IMR-90 (cell line): ENCODE measurements at regions not wholly inside any gene's neighbourhood (a gene's known extent, or its start where the extent isn't known, plus 50 kb on each side); places are given as distances from the start of the nearest gene placed in this dataset.

Source experiments
- ATAC-seq: fragments of 200-7000 bp; cut with Tn5 transposase; 2 replicates; pipeline ENCODE4 v1.9.1; 2020; ENCODE audit warnings: low read depth, mild to moderate bottlenecking, moderate library complexity
- BruUV-seq: library from RNA; stranded (reverse); fragments of 400-500 nt; replicated peaks from 2 replicates; lab custom pipeline; 2021; lab: Mats Ljungman, UMichigan
- CTCF ChIA-PET: fragments of 300-600 bp; formaldehyde crosslinking; extraction: SDS; loops from one replicate; lab custom pipeline; 2021; ENCODE audit warnings: antibody characterized with exemption; lab: Yijun Ruan, JAX
- POLR2A ChIA-PET: fragments of 300-600 bp; sonication (Branson Sonifier 250); formaldehyde crosslinking; loops from one replicate; lab custom pipeline; 2022; ENCODE audit warnings: antibody characterized with exemption; ENCODE audit not compliant: unreplicated experiment; lab: Charles Lee
- DNase-seq: peaks from one replicate; pipeline ENCODE4 v3.0.0; 2013
- H2AFZ ChIP-seq: replicated peaks from 2 replicates; pipeline ENCODE3; 2013; ENCODE audit warnings: low read length, mild to moderate bottlenecking; ENCODE audit not compliant: poor library complexity
- H2AK5ac ChIP-seq: 2 replicates; pipeline ENCODE4 v1.6.1; 2013; ENCODE audit warnings: low read depth, low read length, inconsistent platforms
- H2AK9ac ChIP-seq: replicated peaks from 2 replicates; pipeline ENCODE3; 2013; ENCODE audit warnings: mild to moderate bottlenecking, low read depth, low read length, moderate library complexity; ENCODE audit not compliant: poor library complexity
- H2BK120ac ChIP-seq: 2 replicates; pipeline ENCODE4 v1.6.1; 2013; ENCODE audit warnings: low read depth, low read length, inconsistent platforms
- H2BK15ac ChIP-seq: 3 replicates; pipeline ENCODE4 v1.6.1; 2013; ENCODE audit warnings: low read depth, low read length, inconsistent platforms
- H2BK20ac ChIP-seq: 2 replicates; pipeline ENCODE4 v1.6.1; 2013; ENCODE audit warnings: low read depth, mild to moderate bottlenecking, inconsistent platforms, low read length, moderate library complexity
- H2BK5ac ChIP-seq: 2 replicates; pipeline ENCODE4 v1.6.1; 2013; ENCODE audit warnings: mild to moderate bottlenecking, low read depth, low read length, inconsistent platforms; ENCODE audit not compliant: poor library complexity, severe bottlenecking
- H3K14ac ChIP-seq: replicated peaks from 2 replicates; pipeline ENCODE4 v1.6.1; 2013; ENCODE audit warnings: low read depth, low read length, inconsistent platforms
- H3K18ac ChIP-seq: 2 replicates; pipeline ENCODE4 v1.6.1; 2013; ENCODE audit warnings: low read depth, low read length, control low read depth
- H3K23ac ChIP-seq: 2 replicates; pipeline ENCODE4 v1.6.1; 2013; ENCODE audit warnings: low read depth, low read length, inconsistent platforms
- H3K27ac ChIP-seq: 2 replicates; pipeline ENCODE4 v1.5.1; 2013; ENCODE audit warnings: mild to moderate bottlenecking, control low read depth, low read length; ENCODE audit not compliant: insufficient read depth
- H3K27me3 ChIP-seq: 2 replicates; pipeline ENCODE4 v1.6.1; 2013; ENCODE audit warnings: low read length; ENCODE audit not compliant: control insufficient read depth, insufficient read depth
- H3K36me3 ChIP-seq: 2 replicates; pipeline ENCODE4 v1.6.1; 2013; ENCODE audit warnings: low read length, mixed read lengths; ENCODE audit not compliant: control insufficient read depth, insufficient read depth
- H3K4ac ChIP-seq: 2 replicates; pipeline ENCODE4 v1.6.1; 2013; ENCODE audit warnings: low read depth, low read length, inconsistent platforms
- H3K4me1 ChIP-seq: 2 replicates; pipeline ENCODE4 v1.6.1; 2013; ENCODE audit warnings: low read length, mixed read lengths; ENCODE audit not compliant: control insufficient read depth, insufficient read depth
- H3K4me2 ChIP-seq: 2 replicates; pipeline ENCODE4 v1.6.1; 2013; ENCODE audit warnings: low read depth, mild to moderate bottlenecking, control low read depth, low read length, moderate library complexity
- H3K4me3 ChIP-seq: 2 replicates; pipeline ENCODE4 v1.5.1; 2013; ENCODE audit warnings: low read depth, mild to moderate bottlenecking, control low read depth, low read length, moderate library complexity; ENCODE audit not compliant: insufficient read depth
- H3K56ac ChIP-seq: 2 replicates; pipeline ENCODE4 v1.6.1; 2013; ENCODE audit warnings: low read length, inconsistent platforms; ENCODE audit not compliant: insufficient read depth; ENCODE audit errors: extremely low read depth
- H3K79me1 ChIP-seq, 2 experiments: 2 replicates each; pipeline ENCODE4 v1.6.1; 2013; ENCODE audit warnings: low read length in 2 of 2, inconsistent platforms in 1 of 2, low read depth in 1 of 2
- H3K9ac ChIP-seq: 2 replicates; pipeline ENCODE4 v1.6.1; 2013; ENCODE audit warnings: low read depth, low read length, control low read depth
- H3K9me1 ChIP-seq: 2 replicates; pipeline ENCODE4 v1.6.1; 2013; ENCODE audit warnings: low read length, inconsistent platforms; ENCODE audit not compliant: insufficient read depth
- H3K9me3 ChIP-seq: 2 replicates; pipeline ENCODE4 v1.6.1; 2013; ENCODE audit warnings: low read length; ENCODE audit not compliant: control insufficient read depth, insufficient read depth
- H4K20me1 ChIP-seq: 2 replicates; pipeline ENCODE4 v1.6.1; 2013; ENCODE audit warnings: low read length, inconsistent platforms; ENCODE audit not compliant: insufficient read depth
- H4K5ac ChIP-seq: 2 replicates; pipeline ENCODE4 v1.6.1; 2013; ENCODE audit warnings: mild to moderate bottlenecking, low read depth, low read length, control low read depth
- H4K8ac ChIP-seq, 2 experiments: 2 replicates each; pipeline ENCODE4 v1.6.1; 2013; ENCODE audit warnings: low read depth in 2 of 2, low read length in 2 of 2, control low read depth in 1 of 2, inconsistent platforms in 1 of 2
- H4K91ac ChIP-seq: 2 replicates; pipeline ENCODE4 v1.6.1; 2013; ENCODE audit warnings: low read depth, low read length, inconsistent platforms; ENCODE audit not compliant: insufficient read depth
- FOS ChIP-seq: fragments of 150-350 bp; IDR thresholded peaks from 2 replicates; pipeline ENCODE4 v1.6.1; 2016; ENCODE audit warnings: low read depth, low read length
- MXI1 ChIP-seq: IDR thresholded peaks from 2 replicates; pipeline ENCODE4 v1.6.1; 2012; ENCODE audit warnings: low read depth, mild to moderate bottlenecking, low read length, moderate library complexity, borderline replicate concordance
- RAD21 ChIP-seq: IDR thresholded peaks from 2 replicates; pipeline ENCODE4 v1.6.1; 2012; ENCODE audit warnings: low read length, improper control_type of control experiment
- RCOR1 ChIP-seq: IDR thresholded peaks from 2 replicates; pipeline ENCODE4 v1.6.1; 2012; ENCODE audit warnings: mild to moderate bottlenecking, low read length, improper control_type of control experiment; ENCODE audit not compliant: insufficient replicate concordance
- WGBS, 2 experiments: methylation state at CpG; one replicate each; pipeline versions ENCODE4 v1.1.5 to v1.1.7; 2013; ENCODE audit warnings: missing lambda C conversion rate in 2 of 2; ENCODE audit not compliant: insufficient read length in 1 of 2; ENCODE audit errors: extremely low coverage in 2 of 2; 5-methylcytosine and 5-hydroxymethylcytosine counted together
- dilution Hi-C: fragments of 300-500 bp; cut with HindIII; formaldehyde crosslinking; loops from one replicate; pipeline ENCODE4 v1.14.3; 2018; ENCODE audit warnings: low sequenced_read_pairs; ENCODE audit not compliant: unreplicated experiment
- in situ Hi-C: fragments of 300-500 bp; cut with MboI; formaldehyde crosslinking; loops from 3 replicates; pipeline ENCODE4 v1.14.3; 2019; ENCODE audit warnings: low sequenced_read_pairs, inconsistent platforms, mixed read lengths
- intact Hi-C: fragments of 100-400 bp; cut with micrococcal nuclease; formaldehyde crosslinking; loops from 2 replicates; pipeline ENCODE4 v1.10.0; 2022
- TF ChIP-seq, protein P1 (sequence below): fragments of 150-350 bp; IDR thresholded peaks from 2 replicates; pipeline ENCODE4 v1.6.1; 2016; ENCODE audit warnings: low read depth, mild to moderate bottlenecking, low read length, moderate library complexity, borderline replicate concordance

DNA sequence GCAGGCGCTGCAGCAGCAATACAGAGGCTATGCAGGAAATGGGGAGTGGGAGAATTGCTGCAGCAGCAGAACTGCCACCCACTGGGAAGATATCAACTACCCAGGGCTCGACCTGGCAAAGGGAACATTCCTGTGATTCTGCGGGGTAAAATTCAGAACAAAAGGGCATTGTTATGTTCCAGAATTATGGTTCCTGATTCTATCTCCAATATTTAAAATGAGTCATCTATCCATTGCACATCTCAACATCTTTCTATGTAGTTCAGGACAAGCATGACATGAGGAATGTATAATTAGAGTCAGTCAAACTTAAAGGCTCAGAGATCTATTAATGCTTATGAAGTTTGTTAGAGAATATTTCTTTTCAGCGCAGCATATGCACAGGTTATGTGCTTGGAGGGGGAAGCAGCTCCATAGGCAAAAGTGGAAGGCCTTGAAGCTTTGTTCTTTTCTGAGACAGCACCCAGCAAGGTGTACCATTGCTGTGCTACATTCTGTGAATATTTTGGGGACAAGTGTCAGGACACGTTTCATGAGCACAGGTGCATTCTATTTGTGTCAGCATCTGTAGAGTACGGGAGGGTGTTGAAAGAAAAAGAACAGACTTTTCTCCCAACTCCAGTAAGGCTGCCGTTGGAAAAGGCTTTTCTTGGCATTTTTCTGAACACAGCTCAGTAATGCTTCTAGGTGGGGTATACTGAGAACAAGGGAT is 395.6 kb upstream of the MPDZ start:
- Histone ChIP-seq H4K20me1 (no peaks in the 10 kb centered on the region), H3K9ac (no peak overlapping the region), H3K4me2 (no peak overlapping the region), H3K4me3 (no peak overlapping the region), H4K91ac (no peak overlapping the region), H2BK120ac (no peak overlapping the region), H2AK5ac (no peak overlapping the region), H3K79me1 (no peaks in the 10 kb centered on the region), H3K27ac (no peak overlapping the region), H3K4me1 (no peaks in the 10 kb centered on the region), H2AK9ac (no peak overlapping the region), H2BK20ac (no peak overlapping the region), H3K9me3 (no peaks in the 10 kb centered on the region), H3K14ac (no peak overlapping the region), H3K36me3 (no peaks in the 10 kb centered on the region), H3K56ac (no peak overlapping the region), H2BK5ac (no peak overlapping the region), H2AFZ (no peak overlapping the region), H3K9me1 (no peaks in the 10 kb centered on the region), H2BK15ac (no peak overlapping the region), H3K27me3 (no peaks in the 10 kb centered on the region), H3K4ac (no peak overlapping the region), H3K18ac (no peak overlapping the region), H3K23ac (no peak overlapping the region), H4K8ac (no peak overlapping the region), H4K5ac (no peak overlapping the region)
- in situ Hi-C loops (no loop called here), dilution Hi-C loops (no loop called here), intact Hi-C loops (no loop called here)
- ChIA-PET CTCF (no interaction called here), POLR2A (no interaction called here)
- no peak for TF ChIP-seq RCOR1
- TF ChIP-seq FOS: no peak
- no peak for TF ChIP-seq RAD21
- TF ChIP-seq MXI1: no peak
- TF ChIP-seq, protein P1, sequence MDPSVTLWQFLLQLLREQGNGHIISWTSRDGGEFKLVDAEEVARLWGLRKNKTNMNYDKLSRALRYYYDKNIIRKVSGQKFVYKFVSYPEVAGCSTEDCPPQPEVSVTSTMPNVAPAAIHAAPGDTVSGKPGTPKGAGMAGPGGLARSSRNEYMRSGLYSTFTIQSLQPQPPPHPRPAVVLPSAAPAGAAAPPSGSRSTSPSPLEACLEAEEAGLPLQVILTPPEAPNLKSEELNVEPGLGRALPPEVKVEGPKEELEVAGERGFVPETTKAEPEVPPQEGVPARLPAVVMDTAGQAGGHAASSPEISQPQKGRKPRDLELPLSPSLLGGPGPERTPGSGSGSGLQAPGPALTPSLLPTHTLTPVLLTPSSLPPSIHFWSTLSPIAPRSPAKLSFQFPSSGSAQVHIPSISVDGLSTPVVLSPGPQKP: no peak
- no peak for ATAC-seq
- BruUV-seq: no TSS peak
- DNase-seq: no peak
- WGBS, 2 experiments: no CpG with 5 or more reads among the region's 7 CpGs
